HUES64 (cell line): ENCODE measurements at regions not wholly inside any gene's neighbourhood (a gene's known extent, or its start where the extent isn't known, plus 50 kb on each side); places are given as distances from the start of the nearest gene placed in this dataset.

Source experiments
- H3K27ac ChIP-seq: 2 replicates; pipeline ENCODE4 v1.7.0; 2013; ENCODE audit warnings: low read depth, low read length, inconsistent platforms
- H3K27me3 ChIP-seq: 2 replicates; pipeline ENCODE4 v1.6.1; 2013; ENCODE audit warnings: mild to moderate bottlenecking, low read length; ENCODE audit not compliant: insufficient read depth
- H3K36me3 ChIP-seq: 2 replicates; pipeline ENCODE4 v1.6.1; 2013; ENCODE audit warnings: mild to moderate bottlenecking, low read length; ENCODE audit not compliant: insufficient read depth
- H3K4me1 ChIP-seq: 2 replicates; pipeline ENCODE4 v1.6.1; 2013; ENCODE audit warnings: mild to moderate bottlenecking, low read length, moderate library complexity; ENCODE audit not compliant: insufficient read depth
- H3K4me3 ChIP-seq: 2 replicates; pipeline ENCODE4 v1.5.1; 2013; ENCODE audit warnings: mild to moderate bottlenecking, low read length, moderate library complexity
- H3K9ac ChIP-seq: 2 replicates; pipeline ENCODE4 v1.6.1; 2013; ENCODE audit warnings: mild to moderate bottlenecking, low read depth, low read length
- H3K9me3 ChIP-seq: 2 replicates; pipeline ENCODE4 v1.6.1; 2013; ENCODE audit warnings: low read depth, low read length; ENCODE audit not compliant: insufficient read depth
- WGBS: fragments of 150-250, 120-280 bp; methylation state at CpG from one replicate; pipeline ENCODE4 v1.1.7; 2013; ENCODE audit warnings: missing lambda C conversion rate; 5-methylcytosine and 5-hydroxymethylcytosine counted together

DNA sequence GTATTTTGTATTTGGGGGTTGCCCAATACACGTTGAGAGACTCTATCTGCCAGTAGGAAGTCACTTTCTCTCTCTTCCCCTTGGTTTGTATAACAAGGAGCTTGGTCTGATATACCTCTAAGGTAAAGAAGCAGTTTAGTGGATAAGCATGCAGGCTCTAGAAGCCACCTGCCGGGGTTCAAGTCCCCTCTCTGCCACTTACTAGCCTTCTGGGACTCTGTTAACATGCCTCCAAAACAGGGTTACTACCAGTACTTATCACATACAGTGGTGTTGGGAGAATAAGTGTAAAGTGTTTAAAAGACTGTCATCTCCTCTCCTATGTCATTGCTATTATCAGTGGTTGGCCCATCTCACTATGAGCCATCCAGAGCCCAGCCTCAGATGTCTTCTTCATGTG is 156.1 kb upstream of the HS3ST3A1 start:
- Histone ChIP-seq H3K27me3 (no peaks in the 10 kb centered on the region), H3K9ac (no peak overlapping the region), H3K27ac (no peak overlapping the region), H3K4me1 (peaks cover 9% of the 10 kb centered on the region), H3K9me3 (no peaks in the 10 kb centered on the region), H3K4me3 (no peak overlapping the region), H3K36me3 (no peaks in the 10 kb centered on the region)
- WGBS = 84% methylated on average over 2 of the region's 2 CpGs

DNA sequence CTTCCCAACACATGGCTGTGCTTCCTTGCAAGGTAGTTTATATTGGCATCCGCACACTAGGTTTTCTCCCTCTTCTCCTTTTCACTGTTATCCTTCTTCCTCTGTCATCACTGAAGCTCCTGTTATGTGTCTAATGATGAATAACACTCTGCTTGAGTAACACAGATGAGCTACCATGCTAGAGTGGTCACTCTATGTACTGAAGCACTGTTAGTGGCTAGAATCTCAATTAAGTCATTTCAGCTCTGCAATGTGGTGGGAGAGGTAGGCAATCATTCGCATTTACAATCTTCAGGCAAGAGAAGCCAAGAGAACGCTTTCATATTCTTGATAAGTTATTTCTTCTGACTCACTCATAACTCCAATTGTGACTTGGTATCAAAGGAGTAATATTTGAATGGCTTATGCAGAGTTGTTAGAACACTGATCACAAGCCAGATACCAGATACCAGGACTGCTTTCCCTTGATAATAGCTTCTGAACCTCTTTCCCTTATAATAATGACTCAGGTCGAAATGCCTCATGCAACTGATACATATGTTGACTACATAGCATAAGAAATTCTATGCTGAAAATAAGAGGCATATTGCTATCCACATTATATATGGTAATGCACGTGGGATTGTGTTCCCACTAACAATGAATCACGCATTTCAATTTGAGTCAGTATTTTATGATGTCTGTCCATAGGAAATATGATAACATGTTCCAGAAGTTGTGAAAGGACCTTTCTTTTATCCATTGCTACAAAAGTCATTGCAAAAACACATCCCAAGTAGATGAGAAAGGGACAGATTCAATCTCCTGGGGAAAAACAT is 158.0 kb upstream of the HS3ST3A1 start:
- no peak overlapping the region for H3K27ac ChIP-seq
- H3K9me3 ChIP-seq = no peaks in the 10 kb centered on the region
- no peaks in the 10 kb centered on the region for H3K27me3 ChIP-seq
- H3K36me3 ChIP-seq = no peaks in the 10 kb centered on the region
- H3K4me3 ChIP-seq = no peak overlapping the region
- no peaks in the 10 kb centered on the region; the same call in 1 of the 2 replicates for H3K4me1 ChIP-seq
- no peak overlapping the region for H3K9ac ChIP-seq
- WGBS = 97% methylated on average over 5 of the region's 6 CpGs

DNA sequence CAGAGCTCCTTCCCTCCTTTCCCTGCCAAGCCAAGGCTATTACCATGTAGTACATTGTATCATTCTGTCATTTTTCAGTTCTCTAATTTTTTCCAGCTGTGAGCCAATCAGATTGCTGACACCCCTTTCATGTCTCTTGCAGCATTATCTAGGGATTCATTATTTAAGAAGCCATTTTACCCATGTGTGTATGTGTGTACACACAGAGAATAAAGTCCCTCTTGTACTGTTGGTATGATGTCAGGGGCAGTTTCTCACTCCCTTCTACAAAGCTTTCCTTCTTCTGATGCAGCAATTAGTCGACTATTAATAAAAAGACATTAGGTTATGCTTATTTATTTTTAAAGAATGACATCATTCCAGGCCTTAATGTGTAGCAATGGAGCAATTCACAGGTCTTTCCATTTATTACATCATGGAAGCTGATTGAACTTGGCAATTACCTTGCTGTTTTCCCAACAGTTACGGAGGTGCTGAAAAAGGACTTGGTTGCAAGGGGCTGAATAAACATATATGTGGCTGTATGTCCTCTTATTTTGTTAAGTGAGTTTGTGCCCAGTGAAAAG is 159.4 kb upstream of the HS3ST3A1 start:
- H3K4me3 ChIP-seq = no peak overlapping the region
- no peaks in the 10 kb centered on the region for H3K27me3 ChIP-seq
- no peak overlapping the region for H3K9ac ChIP-seq
- H3K36me3 ChIP-seq = no peaks in the 10 kb centered on the region
- WGBS = 96% methylated on average over 1 of the region's 2 CpGs
- no peaks in the 10 kb centered on the region for H3K9me3 ChIP-seq
- no peak overlapping the region for H3K27ac ChIP-seq
- H3K4me1 ChIP-seq = no peaks in the 10 kb centered on the region

DNA sequence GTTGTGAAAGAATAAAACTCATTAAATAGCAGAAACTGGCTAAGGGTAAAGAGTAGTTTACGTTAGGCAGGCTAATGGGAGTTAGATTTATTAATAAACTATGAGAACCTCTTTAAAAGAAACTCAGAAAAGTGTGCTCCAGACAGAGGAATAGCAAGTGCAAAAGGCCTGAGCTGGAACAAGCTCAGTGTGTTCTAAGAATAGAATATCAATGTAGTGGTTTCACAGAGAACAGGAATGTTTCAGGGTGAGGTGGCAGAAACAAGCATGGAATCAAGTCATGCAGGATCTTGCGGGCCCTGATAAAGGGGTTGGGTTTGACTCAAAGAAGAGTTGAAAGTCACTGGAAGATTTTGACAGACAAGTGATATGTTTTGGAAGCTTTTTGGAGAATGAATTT is 164.0 kb upstream of the HS3ST3A1 start:
- Histone ChIP-seq H3K9me3 (peaks cover 17% of the 10 kb centered on the region), H3K4me1 (no peaks in the 10 kb centered on the region), H3K27ac (no peak overlapping the region), H3K4me3 (no peak overlapping the region), H3K9ac (no peak overlapping the region), H3K27me3 (no peaks in the 10 kb centered on the region), H3K36me3 (no peaks in the 10 kb centered on the region)
- WGBS = 97% methylated on average over 2 of the region's 2 CpGs

DNA sequence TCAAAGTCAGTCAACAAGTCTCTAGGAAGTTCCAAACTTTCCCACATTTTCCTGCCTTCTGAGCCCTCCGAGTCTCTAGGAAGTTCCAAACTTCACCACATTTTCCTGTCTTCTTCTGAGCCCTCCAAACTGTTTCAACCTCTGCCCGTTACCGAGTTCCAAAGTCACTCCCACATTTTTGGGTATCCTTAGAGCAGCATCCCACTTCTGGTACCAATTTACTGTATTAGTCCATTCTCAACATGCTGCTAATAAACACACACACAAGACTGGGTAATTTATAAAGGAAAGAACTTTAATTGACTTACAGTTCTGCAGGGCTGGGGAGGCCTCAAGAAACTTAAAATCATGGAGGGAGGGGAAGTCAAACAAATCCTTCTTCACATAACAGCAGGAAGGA is 169.0 kb upstream of the HS3ST3A1 start:
- Histone ChIP-seq H3K9ac (no peak overlapping the region), H3K27ac (no peak overlapping the region), H3K4me3 (no peak overlapping the region), H3K9me3 (peaks cover 26% of the 10 kb centered on the region), H3K36me3 (no peaks in the 10 kb centered on the region), H3K4me1 (no peaks in the 10 kb centered on the region), H3K27me3 (no peaks in the 10 kb centered on the region)
- 93% methylated on average over 3 of the region's 3 CpGs for WGBS

DNA sequence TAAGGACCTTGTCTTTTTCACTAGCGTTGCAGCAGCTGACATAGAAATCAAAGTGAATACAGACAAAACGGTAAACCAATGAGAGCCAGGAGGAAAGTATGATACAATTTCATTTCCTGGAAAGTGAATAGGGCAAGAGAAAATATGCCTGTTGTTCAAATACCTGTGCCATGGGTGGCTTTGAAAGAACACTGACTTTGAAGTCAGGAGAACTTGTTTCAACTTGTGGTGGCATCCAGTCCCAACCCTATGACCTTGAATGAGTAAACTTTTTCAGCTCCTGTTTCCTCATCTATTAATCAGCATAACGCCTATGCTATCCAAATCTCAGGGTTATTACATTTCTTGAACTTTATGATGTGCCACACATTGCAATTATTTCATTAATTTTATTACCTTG is 173.7 kb upstream of the HS3ST3A1 start:
- H3K9ac ChIP-seq = no peak overlapping the region
- H3K9me3 ChIP-seq = peaks cover 21% of the 10 kb centered on the region; the same call in 1 of the 2 replicates
- H3K4me3 ChIP-seq = no peak overlapping the region
- no peaks in the 10 kb centered on the region for H3K36me3 ChIP-seq
- H3K27me3 ChIP-seq = no peaks in the 10 kb centered on the region
- 52% methylated on average over 3 of the region's 3 CpGs for WGBS
- H3K27ac ChIP-seq = no peak overlapping the region
- H3K4me1 ChIP-seq = no peaks in the 10 kb centered on the region

DNA sequence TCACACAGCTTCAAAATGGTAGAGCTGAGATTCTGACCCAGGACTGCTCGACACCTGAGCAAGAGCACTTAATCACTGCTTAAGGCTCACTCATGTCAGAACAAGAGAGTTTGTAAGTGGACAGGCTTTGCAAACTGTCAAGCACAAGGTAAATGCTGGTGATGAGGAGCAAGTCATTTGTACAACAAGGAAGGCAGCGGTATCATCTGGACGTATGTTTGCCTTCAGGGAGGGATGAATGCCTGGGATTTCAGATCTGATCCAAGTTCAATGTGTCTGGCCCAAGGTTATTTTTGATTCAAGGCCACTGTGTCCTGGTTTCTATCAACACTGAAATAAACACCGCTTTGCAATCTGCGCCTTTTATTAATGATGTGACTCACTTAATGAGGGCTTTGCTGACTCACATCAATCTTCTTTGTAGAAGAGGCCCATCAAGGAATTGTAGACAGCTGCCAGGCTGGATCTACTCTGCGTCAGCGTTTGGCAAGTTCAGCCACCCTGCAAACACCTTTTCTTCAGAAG is 174.4 kb upstream of the HS3ST3A1 start:
- no peaks in the 10 kb centered on the region for H3K36me3 ChIP-seq
- H3K4me1 ChIP-seq = no peaks in the 10 kb centered on the region
- H3K9ac ChIP-seq = no peak overlapping the region
- H3K27ac ChIP-seq = no peak overlapping the region
- no peaks in the 10 kb centered on the region for H3K27me3 ChIP-seq
- WGBS = 96% methylated on average over 6 of the region's 7 CpGs
- H3K4me3 ChIP-seq = no peak overlapping the region
- H3K9me3 ChIP-seq = peaks cover 23% of the 10 kb centered on the region; the same call in 1 of the 2 replicates

DNA sequence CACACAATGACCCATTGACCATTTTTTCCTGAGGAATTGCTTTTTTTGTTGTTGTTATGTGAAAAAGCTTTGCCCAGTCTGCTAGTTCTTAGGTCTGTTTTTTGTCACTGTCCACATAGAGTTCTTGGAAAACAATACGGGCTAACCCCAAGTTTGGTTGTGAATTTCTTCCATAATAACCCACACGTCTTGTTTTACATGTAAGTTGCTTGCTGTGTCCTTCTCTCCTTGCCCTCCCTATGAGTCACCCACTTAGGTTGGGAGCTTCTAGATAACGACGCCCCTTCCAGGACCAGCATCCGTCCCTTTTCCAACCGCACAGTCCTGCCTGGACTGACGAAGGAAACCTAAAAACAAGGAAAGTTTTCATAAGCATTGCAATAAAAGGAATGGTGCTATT is 175.3 kb upstream of the HS3ST3A1 start:
- 93% methylated on average over 7 of the region's 7 CpGs for WGBS
- Histone ChIP-seq H3K27me3 (no peaks in the 10 kb centered on the region), H3K4me1 (no peaks in the 10 kb centered on the region), H3K27ac (no peak overlapping the region), H3K4me3 (no peak overlapping the region), H3K36me3 (no peaks in the 10 kb centered on the region), H3K9me3 (peaks cover 25% of the 10 kb centered on the region; the same call in 1 of the 2 replicates), H3K9ac (no peak overlapping the region)

DNA sequence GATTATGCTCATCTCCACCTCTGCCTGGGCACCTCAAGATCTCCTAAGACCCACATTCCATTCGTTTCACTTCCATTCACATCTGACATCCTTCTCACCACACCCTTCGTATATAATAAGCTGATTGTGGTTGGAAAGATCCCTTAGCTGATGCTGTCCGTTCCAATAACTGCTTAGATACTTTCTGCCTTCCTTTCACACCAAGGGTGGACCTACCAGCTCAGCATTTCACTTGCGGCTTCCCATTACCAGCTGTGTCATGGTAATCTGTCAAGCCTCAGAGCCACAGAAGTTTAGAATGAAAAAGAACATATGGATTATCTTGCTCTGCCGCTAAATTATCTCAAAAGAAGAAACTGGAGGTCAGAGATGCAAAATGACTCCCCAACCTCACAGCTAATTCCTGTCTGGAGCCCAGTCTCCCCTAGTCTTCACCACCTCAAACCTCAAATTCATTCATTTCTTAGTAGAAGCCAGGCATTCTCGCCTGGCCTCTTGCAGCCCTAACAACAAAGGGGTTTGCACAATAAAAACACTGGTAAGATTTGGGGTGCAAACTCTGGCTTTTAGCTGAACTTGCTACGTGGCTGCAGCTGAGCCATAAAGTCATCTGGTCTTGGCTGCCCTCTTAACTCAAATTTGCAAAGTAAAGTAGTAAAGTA is 182.8 kb upstream of the HS3ST3A1 start:
- H3K27me3 ChIP-seq = no peaks in the 10 kb centered on the region
- H3K4me1 ChIP-seq = no peaks in the 10 kb centered on the region
- peaks cover 20% of the 10 kb centered on the region; the same call in 1 of the 2 replicates for H3K9me3 ChIP-seq
- 89% methylated on average over 7 of the region's 7 CpGs for WGBS
- no peaks in the 10 kb centered on the region for H3K36me3 ChIP-seq
- no peak overlapping the region for H3K9ac ChIP-seq
- H3K27ac ChIP-seq = no peak overlapping the region
- H3K4me3 ChIP-seq = no peak overlapping the region

DNA sequence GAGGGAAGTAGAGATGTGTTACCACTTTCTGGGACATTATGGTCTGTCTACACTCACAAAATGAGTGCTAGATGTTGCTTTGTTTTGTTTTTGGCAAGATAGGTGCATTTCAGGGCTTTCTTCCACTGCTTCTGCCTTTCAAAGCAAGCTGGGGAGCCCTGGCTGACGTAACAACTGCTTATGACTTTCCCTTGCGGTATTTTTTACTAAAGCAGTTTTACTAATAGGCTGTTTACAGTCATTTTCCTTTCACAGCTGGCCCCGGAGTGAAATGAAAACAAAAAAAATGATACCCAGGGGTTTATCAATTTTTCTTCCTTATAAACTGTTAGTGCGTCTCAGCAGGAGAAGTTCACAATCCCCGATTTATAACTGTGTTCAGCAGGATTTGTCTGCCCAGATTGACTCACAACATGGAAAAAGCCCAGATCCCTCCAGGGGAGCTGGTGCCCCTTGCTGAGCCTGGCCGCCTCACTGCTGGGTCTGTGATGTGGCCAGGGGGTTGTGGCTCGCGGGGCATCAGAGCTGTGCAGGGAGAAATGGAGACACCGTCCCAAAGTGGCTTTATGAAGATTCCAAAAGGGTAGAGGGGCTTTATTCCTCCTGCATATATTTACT is 184.4 kb upstream of the HS3ST3A1 start:
- Histone ChIP-seq H3K27ac (no peak overlapping the region), H3K36me3 (no peaks in the 10 kb centered on the region), H3K9ac (no peak overlapping the region), H3K4me3 (no peak overlapping the region), H3K9me3 (peaks cover 17% of the 10 kb centered on the region), H3K27me3 (no peaks in the 10 kb centered on the region), H3K4me1 (no peaks in the 10 kb centered on the region)
- WGBS = 90% methylated on average over 8 of the region's 9 CpGs

DNA sequence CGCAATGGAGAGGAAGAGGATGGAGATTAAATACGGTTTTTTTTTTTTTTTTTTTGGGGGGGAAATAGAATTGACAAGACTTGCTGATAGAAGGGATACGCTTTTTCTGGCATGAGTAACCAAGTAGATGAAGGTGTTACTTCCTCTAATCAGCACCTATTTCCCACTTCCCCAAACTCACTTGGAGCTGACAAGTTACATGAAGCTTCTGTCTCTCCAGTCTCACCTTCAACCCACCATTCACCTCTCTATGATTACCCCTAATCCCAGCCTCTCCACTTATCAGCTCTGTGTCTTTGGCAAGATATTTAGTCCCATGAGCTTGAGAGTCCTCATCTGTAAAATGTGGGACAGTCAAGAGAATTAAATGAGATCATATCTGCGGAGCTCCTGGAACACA is 185.9 kb upstream of the HS3ST3A1 start:
- Histone ChIP-seq H3K4me3 (no peak overlapping the region), H3K36me3 (no peaks in the 10 kb centered on the region), H3K27ac (no peak overlapping the region), H3K4me1 (no peaks in the 10 kb centered on the region), H3K9me3 (peaks cover 12% of the 10 kb centered on the region), H3K27me3 (no peaks in the 10 kb centered on the region), H3K9ac (no peak overlapping the region)
- WGBS = 95% methylated on average over 3 of the region's 4 CpGs
